ENCODE measurements at regions not wholly inside any gene's neighbourhood (a gene's known extent, or its start where the extent isn't known, plus 50 kb on each side); places are given as distances from the start of the nearest gene placed in this dataset.

DNA sequence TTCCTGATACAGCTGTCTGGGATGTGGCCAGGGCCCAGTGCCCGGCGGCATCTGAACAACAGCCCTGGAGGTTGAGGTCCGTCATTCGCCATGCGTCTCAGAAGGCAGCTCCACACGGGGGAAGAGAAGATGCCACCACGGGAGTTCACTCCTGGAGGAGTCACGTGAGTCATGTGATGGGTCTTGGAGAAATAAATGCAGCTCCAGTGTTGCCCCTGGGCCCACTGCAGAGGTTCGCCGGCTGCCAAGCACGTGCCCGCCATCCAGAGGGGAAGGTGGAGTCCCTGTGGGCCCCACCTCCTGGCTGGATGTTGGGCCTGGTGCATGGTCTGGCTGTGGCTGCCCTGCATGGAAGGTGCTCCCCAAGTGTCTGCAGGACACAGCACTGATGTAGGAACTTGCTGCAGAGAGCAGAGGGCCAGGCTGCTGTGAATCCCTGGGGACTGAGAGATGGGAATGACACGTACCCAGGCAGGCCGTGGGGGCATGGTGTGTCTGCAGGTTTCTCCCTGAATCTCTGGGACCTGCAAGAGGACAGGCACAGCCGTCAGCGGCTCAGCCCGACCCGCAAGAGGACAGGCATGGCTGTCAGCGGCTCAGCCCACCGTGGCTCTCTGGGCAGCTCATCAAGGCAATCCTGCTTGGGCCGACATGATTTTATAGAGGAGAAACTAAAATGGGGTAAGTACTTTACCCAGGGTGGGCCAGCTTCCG, 418.3 kb upstream of the IRX4 start:
- H3K4me3 ChIP-seq (ENCODE audit: low read length in 2 of 2), result no peak overlapping the region
- no peaks in the 10 kb centered on the region for H3K9me3 ChIP-seq (ENCODE audit: control insufficient read depth in 2 of 2, low read length in 2 of 2)
- no peaks in the 10 kb centered on the region for H3K27me3 ChIP-seq (ENCODE audit: control insufficient read depth in 2 of 2, insufficient read depth in 2 of 2, low read length in 2 of 2)
- no peaks in the 10 kb centered on the region for H3K36me3 ChIP-seq (ENCODE audit: control insufficient read depth in 2 of 2, insufficient read depth in 2 of 2, low read length in 2 of 2)
- H3K27ac ChIP-seq (ENCODE audit: low read depth in 2 of 2, low read length in 2 of 2), result no peak overlapping the region
- no peak overlapping the region for H3K9ac ChIP-seq (ENCODE audit: low read depth in 1 of 2, low read length in 2 of 2)
- no peaks in the 10 kb centered on the region for H3K4me1 ChIP-seq (ENCODE audit: control insufficient read depth in 2 of 2, insufficient read depth in 2 of 2, low read length in 2 of 2)

DNA sequence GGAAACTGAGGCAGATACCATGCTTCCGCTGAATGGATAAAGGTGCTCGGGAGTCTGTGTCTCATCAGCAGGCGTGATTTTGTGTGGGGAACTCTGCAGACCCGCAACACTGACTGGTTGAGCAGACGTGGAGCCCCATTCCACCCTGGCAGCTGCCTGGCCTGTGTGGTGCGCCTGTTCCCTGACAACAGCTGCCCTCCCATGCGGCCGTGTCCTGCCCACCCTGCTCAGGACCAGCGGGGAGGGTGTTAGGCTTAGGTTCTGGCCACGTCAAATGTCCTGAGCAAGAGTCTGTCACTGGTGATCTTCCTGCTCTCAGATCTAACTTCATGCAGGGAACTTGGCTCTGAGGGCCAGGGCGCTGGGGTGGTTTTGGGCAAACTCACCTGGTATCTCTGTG, 417.7 kb upstream of the IRX4 start:
- no peak overlapping the region for H3K4me3 ChIP-seq (ENCODE audit: low read length in 2 of 2)
- H3K9ac ChIP-seq (ENCODE audit: low read depth in 1 of 2, low read length in 2 of 2), result no peak overlapping the region
- H3K36me3 ChIP-seq (ENCODE audit: control insufficient read depth in 2 of 2, insufficient read depth in 2 of 2, low read length in 2 of 2), result no peaks in the 10 kb centered on the region
- H3K27ac ChIP-seq (ENCODE audit: low read depth in 2 of 2, low read length in 2 of 2), result no peak overlapping the region
- no peaks in the 10 kb centered on the region for H3K9me3 ChIP-seq (ENCODE audit: control insufficient read depth in 2 of 2, low read length in 2 of 2)
- H3K27me3 ChIP-seq (ENCODE audit: control insufficient read depth in 2 of 2, insufficient read depth in 2 of 2, low read length in 2 of 2), result no peaks in the 10 kb centered on the region
- no peaks in the 10 kb centered on the region for H3K4me1 ChIP-seq (ENCODE audit: control insufficient read depth in 2 of 2, insufficient read depth in 2 of 2, low read length in 2 of 2)

DNA sequence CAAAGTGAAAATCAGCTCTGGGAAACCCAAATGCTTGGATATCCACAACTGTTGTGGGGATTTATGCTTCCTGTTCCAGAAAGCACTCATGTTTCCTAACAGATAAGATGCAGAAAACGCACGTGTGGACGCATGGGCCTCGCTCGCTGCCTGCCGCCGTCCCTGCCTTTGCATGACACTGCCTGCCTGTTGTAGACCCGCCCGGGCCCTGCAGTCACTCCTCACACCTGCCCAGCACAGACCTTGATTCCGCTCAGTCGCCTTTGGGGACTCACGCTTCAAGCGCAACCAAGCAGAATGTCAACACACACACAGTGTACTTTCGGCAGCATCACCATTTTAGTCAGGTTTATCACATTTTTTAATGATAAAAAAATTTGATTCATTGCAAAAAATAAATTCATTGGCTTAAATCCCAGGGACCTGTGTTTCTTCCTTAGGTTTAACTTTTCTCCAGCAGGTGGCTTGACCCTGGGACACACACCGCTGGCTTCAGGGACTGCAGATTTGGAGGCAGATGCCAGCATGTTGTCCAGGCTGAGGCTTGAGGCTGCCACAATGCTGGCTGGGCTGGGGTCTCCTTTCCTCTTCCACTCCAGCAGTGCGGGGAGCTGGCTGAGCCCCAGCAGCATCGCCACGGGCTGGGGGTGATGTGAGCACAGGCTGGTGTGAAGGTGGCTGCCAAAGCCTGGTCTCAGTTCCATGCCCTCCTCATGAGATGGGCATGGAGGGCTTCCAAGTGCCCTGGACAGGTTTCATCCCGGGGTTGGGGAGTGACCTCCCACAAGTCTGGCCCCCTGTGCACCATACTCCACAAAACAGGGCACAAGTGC, 416.9 kb upstream of the IRX4 start:
- no peaks in the 10 kb centered on the region for H3K27me3 ChIP-seq (ENCODE audit: control insufficient read depth in 2 of 2, insufficient read depth in 2 of 2, low read length in 2 of 2)
- no peak overlapping the region for H3K4me3 ChIP-seq (ENCODE audit: low read length in 2 of 2)
- no peaks in the 10 kb centered on the region for H3K36me3 ChIP-seq (ENCODE audit: control insufficient read depth in 2 of 2, insufficient read depth in 2 of 2, low read length in 2 of 2)
- H3K9me3 ChIP-seq (ENCODE audit: control insufficient read depth in 2 of 2, low read length in 2 of 2), result no peaks in the 10 kb centered on the region
- no peak overlapping the region for H3K27ac ChIP-seq (ENCODE audit: low read depth in 2 of 2, low read length in 2 of 2)
- no peak overlapping the region for H3K9ac ChIP-seq (ENCODE audit: low read depth in 1 of 2, low read length in 2 of 2)
- H3K4me1 ChIP-seq (ENCODE audit: control insufficient read depth in 2 of 2, insufficient read depth in 2 of 2, low read length in 2 of 2), result no peaks in the 10 kb centered on the region

- no peak overlapping the region for H3K9ac ChIP-seq (ENCODE audit: low read depth in 1 of 2, low read length in 2 of 2)
- no peaks in the 10 kb centered on the region for H3K27me3 ChIP-seq (ENCODE audit: control insufficient read depth in 2 of 2, insufficient read depth in 2 of 2, low read length in 2 of 2)
- no peaks in the 10 kb centered on the region for H3K4me1 ChIP-seq (ENCODE audit: control insufficient read depth in 2 of 2, insufficient read depth in 2 of 2, low read length in 2 of 2)
- H3K4me3 ChIP-seq (ENCODE audit: low read length in 2 of 2), result no peak overlapping the region
- no peaks in the 10 kb centered on the region for H3K9me3 ChIP-seq (ENCODE audit: control insufficient read depth in 2 of 2, low read length in 2 of 2)
- no peak overlapping the region for H3K27ac ChIP-seq (ENCODE audit: low read depth in 2 of 2, low read length in 2 of 2)
- H3K36me3 ChIP-seq (ENCODE audit: control insufficient read depth in 2 of 2, insufficient read depth in 2 of 2, low read length in 2 of 2), result no peaks in the 10 kb centered on the region
These were observed 416.1 kb upstream of the IRX4 start for GRCh38 chr5:2298781-2299180.

DNA sequence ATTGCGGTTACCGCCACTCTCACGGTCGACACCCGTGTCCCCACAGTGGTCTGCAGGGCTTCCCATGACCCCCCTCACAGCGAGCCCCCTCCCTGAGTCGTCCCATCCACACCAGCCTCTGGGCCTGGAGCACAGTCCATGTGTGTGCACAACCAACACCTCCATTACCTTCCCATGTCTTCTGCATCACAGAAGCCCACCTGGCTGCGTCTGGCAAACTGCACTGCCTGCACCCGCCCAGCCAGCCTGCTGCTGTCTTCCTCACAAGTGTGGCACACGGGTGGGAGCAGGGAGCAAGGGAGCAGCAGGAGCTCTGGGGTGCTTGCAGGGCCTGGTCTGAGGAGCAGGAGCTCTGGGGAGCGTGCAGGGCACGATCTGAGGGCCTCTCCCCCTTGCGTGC, 415.3 kb upstream of the IRX4 start:
- H3K36me3 ChIP-seq (ENCODE audit: control insufficient read depth in 2 of 2, insufficient read depth in 2 of 2, low read length in 2 of 2), result no peaks in the 10 kb centered on the region
- no peak overlapping the region for H3K9ac ChIP-seq (ENCODE audit: low read depth in 1 of 2, low read length in 2 of 2)
- no peak overlapping the region for H3K4me3 ChIP-seq (ENCODE audit: low read length in 2 of 2)
- H3K4me1 ChIP-seq (ENCODE audit: control insufficient read depth in 2 of 2, insufficient read depth in 2 of 2, low read length in 2 of 2), result no peaks in the 10 kb centered on the region
- no peaks in the 10 kb centered on the region for H3K27me3 ChIP-seq (ENCODE audit: control insufficient read depth in 2 of 2, insufficient read depth in 2 of 2, low read length in 2 of 2)
- no peaks in the 10 kb centered on the region for H3K9me3 ChIP-seq (ENCODE audit: control insufficient read depth in 2 of 2, low read length in 2 of 2)
- no peak overlapping the region for H3K27ac ChIP-seq (ENCODE audit: low read depth in 2 of 2, low read length in 2 of 2)

- H3K36me3 ChIP-seq (ENCODE audit: control insufficient read depth in 2 of 2, insufficient read depth in 2 of 2, low read length in 2 of 2), result no peaks in the 10 kb centered on the region
- H3K9ac ChIP-seq (ENCODE audit: low read depth in 1 of 2, low read length in 2 of 2), result no peak overlapping the region
- H3K4me1 ChIP-seq (ENCODE audit: control insufficient read depth in 2 of 2, insufficient read depth in 2 of 2, low read length in 2 of 2), result no peaks in the 10 kb centered on the region
- H3K9me3 ChIP-seq (ENCODE audit: control insufficient read depth in 2 of 2, low read length in 2 of 2), result no peaks in the 10 kb centered on the region
- no peaks in the 10 kb centered on the region for H3K27me3 ChIP-seq (ENCODE audit: control insufficient read depth in 2 of 2, insufficient read depth in 2 of 2, low read length in 2 of 2)
- H3K4me3 ChIP-seq (ENCODE audit: low read length in 2 of 2), result no peak overlapping the region
- H3K27ac ChIP-seq (ENCODE audit: low read depth in 2 of 2, low read length in 2 of 2), result no peak overlapping the region
These were observed 412.8 kb upstream of the IRX4 start for GRCh38 chr5:2295476-2295875.

- Histone ChIP-seq H3K4me1 (ENCODE audit: control insufficient read depth in 2 of 2, insufficient read depth in 2 of 2, low read length in 2 of 2) (no peaks in the 10 kb centered on the region), H3K9ac (ENCODE audit: low read depth in 1 of 2, low read length in 2 of 2) (no peak overlapping the region), H3K4me3 (ENCODE audit: low read length in 2 of 2) (no peak overlapping the region), H3K27ac (ENCODE audit: low read depth in 2 of 2, low read length in 2 of 2) (no peak overlapping the region), H3K9me3 (ENCODE audit: control insufficient read depth in 2 of 2, low read length in 2 of 2) (no peaks in the 10 kb centered on the region), H3K27me3 (ENCODE audit: control insufficient read depth in 2 of 2, insufficient read depth in 2 of 2, low read length in 2 of 2) (no peaks in the 10 kb centered on the region), H3K36me3 (ENCODE audit: control insufficient read depth in 2 of 2, insufficient read depth in 2 of 2, low read length in 2 of 2) (no peaks in the 10 kb centered on the region)
These were observed 411.2 kb upstream of the IRX4 start for GRCh38 chr5:2293906-2294305.

DNA sequence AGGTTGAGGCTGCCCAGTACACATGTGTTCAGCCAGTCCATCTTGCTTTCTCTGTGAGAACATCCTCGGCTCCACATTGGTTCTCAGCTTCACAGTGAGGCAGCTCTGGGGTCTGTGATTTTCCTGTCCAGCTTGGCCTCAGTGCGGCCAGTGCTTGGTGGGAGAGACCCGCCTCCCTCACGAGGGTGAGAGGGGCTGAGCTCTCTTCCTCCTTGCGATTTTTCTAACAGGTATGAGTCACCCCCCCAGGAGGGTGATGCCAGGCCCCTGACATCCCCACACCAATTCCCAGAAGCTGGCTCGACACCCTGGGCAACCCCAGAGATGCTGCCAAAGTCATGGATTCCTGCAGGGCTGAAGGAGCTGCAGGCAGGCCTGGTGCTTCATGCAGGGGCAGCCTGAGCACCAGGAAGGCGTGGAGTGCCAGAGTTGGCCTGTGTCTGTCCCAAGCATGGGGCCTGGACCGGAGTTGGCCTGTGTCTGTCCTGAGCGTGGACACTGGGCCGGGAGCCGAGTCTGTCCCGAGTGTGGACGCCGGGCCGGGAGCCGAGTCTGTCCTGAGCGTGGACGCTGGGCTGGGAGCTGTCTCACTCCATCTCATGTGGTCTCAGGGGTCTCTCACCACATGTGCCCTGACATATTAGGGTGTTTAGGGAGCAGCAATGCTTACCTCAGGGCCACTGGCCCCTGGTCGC, 408.6 kb upstream of the IRX4 start:
- Histone ChIP-seq H3K4me1 (ENCODE audit: control insufficient read depth in 2 of 2, insufficient read depth in 2 of 2, low read length in 2 of 2) (no peaks in the 10 kb centered on the region), H3K4me3 (ENCODE audit: low read length in 2 of 2) (no peak overlapping the region), H3K36me3 (ENCODE audit: control insufficient read depth in 2 of 2, insufficient read depth in 2 of 2, low read length in 2 of 2) (no peaks in the 10 kb centered on the region), H3K27ac (ENCODE audit: low read depth in 2 of 2, low read length in 2 of 2) (no peak overlapping the region), H3K9me3 (ENCODE audit: control insufficient read depth in 2 of 2, low read length in 2 of 2) (no peaks in the 10 kb centered on the region), H3K9ac (ENCODE audit: low read depth in 1 of 2, low read length in 2 of 2) (no peak overlapping the region), H3K27me3 (ENCODE audit: control insufficient read depth in 2 of 2, insufficient read depth in 2 of 2, low read length in 2 of 2) (no peaks in the 10 kb centered on the region)

DNA sequence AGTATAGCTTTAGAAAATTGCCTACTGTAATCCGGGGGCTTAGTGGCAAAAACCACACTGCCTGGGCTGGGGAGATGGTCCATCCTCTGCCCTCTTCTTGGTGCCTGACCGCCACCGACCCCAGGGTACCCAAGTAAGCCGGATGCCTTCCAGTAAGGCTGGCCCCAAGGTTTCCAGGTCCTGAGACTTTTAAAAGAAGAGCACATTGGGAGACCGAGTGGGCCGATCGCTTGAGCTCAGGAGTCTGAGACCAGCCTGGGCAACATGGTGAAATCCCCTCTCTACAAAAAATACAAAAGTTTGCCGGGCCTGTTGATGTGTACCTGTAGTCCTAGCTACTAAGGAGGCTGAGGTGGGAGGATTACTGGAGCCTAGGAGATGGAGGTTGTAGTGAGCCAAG, 406.7 kb upstream of the IRX4 start:
- H3K27me3 ChIP-seq (ENCODE audit: control insufficient read depth in 2 of 2, insufficient read depth in 2 of 2, low read length in 2 of 2), result no peaks in the 10 kb centered on the region
- H3K9me3 ChIP-seq (ENCODE audit: control insufficient read depth in 2 of 2, low read length in 2 of 2), result no peaks in the 10 kb centered on the region
- no peak overlapping the region for H3K4me3 ChIP-seq (ENCODE audit: low read length in 2 of 2)
- no peak overlapping the region for H3K27ac ChIP-seq (ENCODE audit: low read depth in 2 of 2, low read length in 2 of 2)
- H3K4me1 ChIP-seq (ENCODE audit: control insufficient read depth in 2 of 2, insufficient read depth in 2 of 2, low read length in 2 of 2), result no peaks in the 10 kb centered on the region
- no peak overlapping the region for H3K9ac ChIP-seq (ENCODE audit: low read depth in 1 of 2, low read length in 2 of 2)
- H3K36me3 ChIP-seq (ENCODE audit: control insufficient read depth in 2 of 2, insufficient read depth in 2 of 2, low read length in 2 of 2), result no peaks in the 10 kb centered on the region

DNA sequence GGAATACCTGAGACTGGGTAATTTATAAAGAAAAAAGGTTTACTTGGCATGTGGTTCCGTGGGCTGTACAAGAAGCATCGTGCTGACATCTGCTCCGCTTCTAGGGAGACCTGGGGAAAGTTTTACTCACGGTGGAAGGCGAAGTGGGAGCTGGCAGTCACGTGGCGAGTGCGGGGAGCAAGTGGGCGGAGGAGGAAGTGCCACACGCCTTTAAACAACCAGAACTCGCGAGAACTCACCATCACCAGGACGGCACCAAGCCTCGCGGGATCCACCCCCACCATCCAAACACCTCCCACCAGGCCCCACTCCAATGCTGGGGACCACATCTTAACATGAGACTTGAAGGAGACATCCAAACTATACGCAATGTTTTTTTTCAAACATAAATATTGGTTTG, 406.2 kb upstream of the IRX4 start:
- Histone ChIP-seq H3K9ac (ENCODE audit: low read depth in 1 of 2, low read length in 2 of 2) (no peak overlapping the region), H3K9me3 (ENCODE audit: control insufficient read depth in 2 of 2, low read length in 2 of 2) (no peaks in the 10 kb centered on the region), H3K27ac (ENCODE audit: low read depth in 2 of 2, low read length in 2 of 2) (no peak overlapping the region)

More for the DNA sequence above, 406.2 kb upstream of the IRX4 start:
- Histone ChIP-seq H3K36me3 (ENCODE audit: control insufficient read depth in 2 of 2, insufficient read depth in 2 of 2, low read length in 2 of 2) (no peaks in the 10 kb centered on the region), H3K27me3 (ENCODE audit: control insufficient read depth in 2 of 2, insufficient read depth in 2 of 2, low read length in 2 of 2) (no peaks in the 10 kb centered on the region), H3K4me1 (ENCODE audit: control insufficient read depth in 2 of 2, insufficient read depth in 2 of 2, low read length in 2 of 2) (no peaks in the 10 kb centered on the region), H3K4me3 (ENCODE audit: low read length in 2 of 2) (no peak overlapping the region)

All from mucosa of rectum (tissue), 2 donors.